WTC11 (cell line): ENCODE measurements at regions not wholly inside any gene's neighbourhood (a gene's known extent, or its start where the extent isn't known, plus 50 kb on each side); places are given as distances from the start of the nearest gene placed in this dataset.
A peak's percentile ranks its signal among the peaks of the same experiment; 100 is the strongest.

Experiments used
- ATAC-seq: fragments of 200-7000 bp; cut with Tn5 transposase; 2 replicates; pipeline ENCODE4 v1.10.0; 2021; ENCODE audit warnings: mild to moderate bottlenecking, moderate library complexity
- CTCF ChIA-PET: fragments of 300-600 bp; sonication (Branson Sonifier 250); formaldehyde crosslinking; loops from one replicate; lab custom pipeline; 2021; ENCODE audit warnings: antibody characterized with exemption; lab: Charles Lee
- POLR2A ChIA-PET: fragments of 350-600 bp; sonication (Branson Sonifier 250); formaldehyde crosslinking; loops from one replicate; lab custom pipeline; 2021; ENCODE audit warnings: antibody characterized with exemption; lab: Charles Lee
- DNase-seq: peaks from one replicate; pipeline ENCODE4 v3.0.0; 2021; ENCODE audit warnings: low spot score
- H3K27ac Mint-ChIP-seq: 2 replicates; pipeline ENCODE4 v1.8.0; 2021; ENCODE audit warnings: mixed read lengths
- H3K27me3 Mint-ChIP-seq: 2 replicates; pipeline ENCODE4 v1.8.0; 2021; ENCODE audit warnings: low read depth, mild to moderate bottlenecking, moderate library complexity, mixed read lengths
- H3K36me3 Mint-ChIP-seq: 2 replicates; pipeline ENCODE4 v1.8.0; 2021; ENCODE audit warnings: mixed read lengths
- H3K4me1 Mint-ChIP-seq: 2 replicates; pipeline ENCODE4 v1.8.0; 2022; ENCODE audit warnings: mixed read lengths
- H3K4me3 Mint-ChIP-seq: 2 replicates; pipeline ENCODE4 v1.8.0; 2021; ENCODE audit warnings: mild to moderate bottlenecking, moderate library complexity, mixed read lengths
- H3K9me3 Mint-ChIP-seq: 2 replicates; pipeline ENCODE4 v1.8.0; 2021; ENCODE audit warnings: mixed read lengths
- AR ChIP-seq: fragments of 250-450 bp; sonication (Bioruptor Pico); IDR thresholded peaks from 2 replicates; pipeline ENCODE4 v1.9.0; 2021; ENCODE audit warnings: mild to moderate bottlenecking
- ATF1 ChIP-seq: sonication (generic); formaldehyde crosslinking; IDR thresholded peaks from 2 replicates; pipeline ENCODE4 v1.8.1; 2023; ENCODE audit warnings: mild to moderate bottlenecking, moderate library complexity, missing genetic modification reagents
- CREM ChIP-seq: sonication (generic); formaldehyde crosslinking; IDR thresholded peaks from 2 replicates; pipeline ENCODE4 v1.8.1; 2022; ENCODE audit warnings: mild to moderate bottlenecking, missing genetic modification reagents, moderate library complexity
- CTCF ChIP-seq: fragments of 200-600 bp; IDR thresholded peaks from 2 replicates; pipeline ENCODE4 v1.8.0; 2022; ENCODE audit warnings: antibody characterized with exemption
- ELF4 ChIP-seq: sonication (generic); formaldehyde crosslinking; IDR thresholded peaks from 2 replicates; pipeline ENCODE4 v1.8.1; 2022; ENCODE audit warnings: low read depth, mild to moderate bottlenecking, moderate library complexity, missing genetic modification reagents
- EMX1 ChIP-seq: fragments of 250-450 bp; sonication (Bioruptor Pico); IDR thresholded peaks from 2 replicates; pipeline ENCODE4 v1.8.0; 2021; ENCODE audit warnings: mild to moderate bottlenecking
- ESRRA ChIP-seq: sonication (generic); formaldehyde crosslinking; IDR thresholded peaks from 2 replicates; pipeline ENCODE4 v1.8.1; 2022; ENCODE audit warnings: mild to moderate bottlenecking, missing genetic modification reagents, borderline replicate concordance
- FOXK1 ChIP-seq: sonication (generic); formaldehyde crosslinking; IDR thresholded peaks from 2 replicates; pipeline ENCODE4 v1.8.0; 2022; ENCODE audit warnings: mild to moderate bottlenecking, moderate library complexity, missing genetic modification reagents
- GABPB1 ChIP-seq: sonication (generic); formaldehyde crosslinking; IDR thresholded peaks from 2 replicates; pipeline ENCODE4 v1.8.1; 2023; ENCODE audit warnings: mild to moderate bottlenecking, missing genetic modification reagents
- HMGA2 ChIP-seq: fragments of 250-450 bp; sonication (Bioruptor Pico); IDR thresholded peaks from 2 replicates; pipeline ENCODE4 v1.4.0; 2021; ENCODE audit warnings: mild to moderate bottlenecking, moderate library complexity
- HMGXB4 ChIP-seq: sonication (generic); formaldehyde crosslinking; IDR thresholded peaks from 2 replicates; pipeline ENCODE4 v1.8.1; 2023; ENCODE audit warnings: mild to moderate bottlenecking, moderate library complexity, missing genetic modification reagents
- OVOL2 ChIP-seq: fragments of 250-450 bp; sonication (Bioruptor Pico); IDR thresholded peaks from 2 replicates; pipeline ENCODE4 v1.9.0; 2021; ENCODE audit warnings: mild to moderate bottlenecking, borderline replicate concordance
- SMAD4 ChIP-seq: sonication (generic); formaldehyde crosslinking; IDR thresholded peaks from 2 replicates; pipeline ENCODE4 v1.8.0; 2022; ENCODE audit warnings: mild to moderate bottlenecking, missing genetic modification reagents
- SP1 ChIP-seq: sonication (generic); formaldehyde crosslinking; conservative IDR thresholded peaks from 2 replicates; pipeline ENCODE4 v1.8.1; 2022; ENCODE audit warnings: missing genetic modification reagents
- USF1 ChIP-seq: sonication (generic); formaldehyde crosslinking; IDR thresholded peaks from 2 replicates; pipeline ENCODE4 v1.8.0; 2022; ENCODE audit warnings: mild to moderate bottlenecking, missing genetic modification reagents
- ZBTB21 ChIP-seq: sonication (generic); formaldehyde crosslinking; IDR thresholded peaks from 2 replicates; pipeline ENCODE4 v1.8.1; 2023; ENCODE audit warnings: mild to moderate bottlenecking, missing genetic modification reagents, borderline replicate concordance
- ZBTB43 ChIP-seq: sonication (generic); formaldehyde crosslinking; IDR thresholded peaks from 2 replicates; pipeline ENCODE4 v1.8.1; 2023; ENCODE audit warnings: mild to moderate bottlenecking, missing genetic modification reagents
- ZNF425 ChIP-seq: fragments of 250-450 bp; sonication (Bioruptor Pico); conservative IDR thresholded peaks from 2 replicates; pipeline ENCODE4 v1.9.0; 2021; ENCODE audit warnings: mild to moderate bottlenecking

- Mint-ChIP-seq H3K36me3 (0 out of 2 replicates have a peak, but pooled peaks cover 2% of the 10 kb centered on the region), H3K9me3 (peaks cover 16% of the 10 kb centered on the region), H3K27ac (no peak overlapping the region), H3K4me3 (no peak overlapping the region), H3K27me3 (no peaks in the 10 kb centered on the region), H3K4me1 (peaks cover 14% of the 10 kb centered on the region)
- POLR2A ChIA-PET: no interaction called here
- CTCF ChIA-PET: interaction anchor here (0.6 to 1.0 kb wide), 4 partner anchors 322 to 381 kb away, joined by 3 to 4 read pairs (median 3); no protein-coding TSS in a partner anchor
- no peak for ATAC-seq
- DNase-seq: no peak
- TF ChIP-seq ELF4 (CRISPR knock-in tag) (no peak), HMGA2 (CRISPR knock-in tag) (no peak), OVOL2 (no peak), EMX1 (CRISPR knock-in tag) (no peak), ATF1 (CRISPR knock-in tag) (no peak), ZBTB21 (CRISPR knock-in tag) (no peak), ESRRA (CRISPR knock-in tag) (no peak), USF1 (CRISPR knock-in tag) (no peak), FOXK1 (no peak), GABPB1 (CRISPR knock-in tag) (no peak), SP1 (CRISPR knock-in tag) (no peak), HMGXB4 (CRISPR knock-in tag) (no peak), AR (CRISPR knock-in tag) (no peak), CREM (CRISPR knock-in tag) (no peak), ZBTB43 (CRISPR knock-in tag) (no peak)
Observed at GRCh38 chr6:143578054-143578453, 66.5 kb upstream of the FUCA2 start.

- Mint-ChIP-seq H3K4me1 (peaks cover 15% of the 10 kb centered on the region), H3K27ac (no peak overlapping the region), H3K27me3 (no peaks in the 10 kb centered on the region; the same call in 1 of the 2 replicates), H3K36me3 (0 out of 2 replicates have a peak, but pooled peaks cover 2% of the 10 kb centered on the region), H3K4me3 (no peak overlapping the region), H3K9me3 (peaks cover 16% of the 10 kb centered on the region)
- no peak for TF ChIP-seq SMAD4
- ChIA-PET POLR2A (interaction anchor here (1.1 kb wide), 1 partner anchor 267 kb away, joined by 3 read pairs; the partner anchor contains the start of gene LTV1), CTCF (interaction anchor here (0.6 to 2.6 kb wide), 52 partner anchors 10 to 650 kb away, joined by 3 to 45 read pairs (median 4); partner anchors contain the start of genes FUCA2, LTV1, PHACTR2 and ZC2HC1B)
- ATAC-seq: no peak; the same call in 1 of the 2 replicates
- DNase-seq: no peak
Observed at GRCh38 chr6:143575901-143576426, 64.4 kb upstream of the FUCA2 start.

- Mint-ChIP-seq H3K4me1 (peaks cover 20% of the 10 kb centered on the region), H3K9me3 (peaks cover 16% of the 10 kb centered on the region), H3K4me3 (no peak overlapping the region), H3K36me3 (0 out of 2 replicates have a peak, but pooled peaks cover 2% of the 10 kb centered on the region), H3K27me3 (no peaks in the 10 kb centered on the region; the same call in 1 of the 2 replicates)
- DNase-seq (peak; percentile 32), ATAC-seq (peak; percentile 81)
- ChIA-PET POLR2A (interaction anchor here (0.5 to 1.1 kb wide), 2 partner anchors 267 to 346 kb away, joined by 3 to 5 read pairs; partner anchors contain the start of gene LTV1), CTCF (interaction anchor here (0.6 to 2.6 kb wide), 60 partner anchors 10 to 651 kb away, joined by 3 to 45 read pairs (median 4); partner anchors contain the start of genes FUCA2, LTV1, PHACTR2 and ZC2HC1B)
- TF ChIP-seq CTCF (peak; percentile 71), ZNF425 (CRISPR knock-in tag) (no peak)
- TF ChIP-seq, all 79 proteins: peak for 1
- H3K27ac Mint-ChIP-seq: no peak overlapping the region
Observed at GRCh38 chr6:143575440-143575839, 63.9 kb upstream of the FUCA2 start.
